GM19463 (cell line): ENCODE measurements at regions not wholly inside any gene's neighbourhood (a gene's known extent, or its start where the extent isn't known, plus 50 kb on each side); places are given as distances from the start of the nearest gene placed in this dataset.
"Not testable (repeated sequence)": the region's sequence is repeated elsewhere in the genome, so short reads cannot be mapped to it uniquely, and the experiment has no call there.

ENCODE experiments used
- ATAC-seq: cut with Tn5 transposase; IDR thresholded peaks from one replicate; pipeline ENCODE4 v1.9.1; 2021; ENCODE audit warnings: mild to moderate bottlenecking, moderate library complexity; ENCODE audit not compliant: unreplicated experiment

DNA sequence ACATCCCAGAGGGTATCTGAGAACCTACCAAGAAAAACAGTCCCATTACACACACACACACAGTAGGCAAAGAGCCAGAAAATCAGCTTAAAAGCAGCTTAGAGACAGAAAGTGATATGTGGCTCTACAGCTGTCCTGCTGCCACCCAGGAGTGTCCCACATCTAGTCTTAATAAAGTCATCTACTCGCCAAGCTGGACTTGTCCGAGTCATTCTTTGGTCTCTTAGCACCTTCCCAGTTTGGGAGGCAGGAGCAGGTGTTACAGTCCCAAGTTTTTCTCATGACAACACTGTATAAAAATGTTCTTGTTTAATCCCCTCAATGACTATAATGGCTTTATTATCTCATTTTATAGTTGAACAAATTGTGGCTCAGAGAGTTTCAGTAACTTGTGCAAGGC, 252.5 kb upstream of the CASK start:
- ATAC-seq, result no peak

DNA sequence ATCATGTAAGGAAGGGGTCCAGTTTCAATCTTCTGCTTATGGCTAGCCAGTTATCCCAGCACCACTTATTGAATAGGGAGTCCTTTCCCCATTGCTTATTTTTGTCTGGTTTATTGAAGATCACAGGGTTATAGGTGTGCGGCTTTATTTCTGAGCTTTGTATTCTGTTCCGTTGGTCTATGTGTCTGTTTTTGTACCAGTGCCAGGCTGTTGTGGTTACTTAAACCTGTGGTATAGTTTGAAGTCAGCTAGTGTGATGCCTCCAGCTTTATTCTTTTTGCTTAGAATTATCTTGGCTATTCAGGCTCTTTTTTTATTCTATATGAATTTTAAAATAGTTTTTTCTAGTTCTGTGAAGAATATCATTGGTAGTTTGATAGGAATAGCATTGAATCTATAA, 234.6 kb upstream of the CASK start:
- not testable (repeated sequence) for ATAC-seq

DNA sequence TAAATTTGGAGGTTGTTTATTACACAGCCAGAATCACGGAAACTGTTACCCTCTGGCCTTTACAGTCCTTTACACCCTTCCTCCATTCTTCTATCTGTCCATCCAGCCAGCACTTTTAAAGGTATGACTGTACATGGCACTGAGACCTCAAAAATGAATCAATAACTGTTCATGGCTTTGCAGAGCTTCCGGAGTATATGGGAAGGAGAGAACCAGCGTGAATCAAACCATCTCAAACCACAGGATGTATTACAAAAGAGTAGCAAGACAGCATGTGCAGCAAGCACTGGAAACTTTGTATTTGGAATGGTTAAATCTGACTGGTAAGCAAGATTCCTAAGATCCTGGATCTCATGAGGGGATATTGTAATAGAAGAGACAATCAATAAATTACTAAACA, 228.5 kb upstream of the CASK start:
- no peak for ATAC-seq

DNA sequence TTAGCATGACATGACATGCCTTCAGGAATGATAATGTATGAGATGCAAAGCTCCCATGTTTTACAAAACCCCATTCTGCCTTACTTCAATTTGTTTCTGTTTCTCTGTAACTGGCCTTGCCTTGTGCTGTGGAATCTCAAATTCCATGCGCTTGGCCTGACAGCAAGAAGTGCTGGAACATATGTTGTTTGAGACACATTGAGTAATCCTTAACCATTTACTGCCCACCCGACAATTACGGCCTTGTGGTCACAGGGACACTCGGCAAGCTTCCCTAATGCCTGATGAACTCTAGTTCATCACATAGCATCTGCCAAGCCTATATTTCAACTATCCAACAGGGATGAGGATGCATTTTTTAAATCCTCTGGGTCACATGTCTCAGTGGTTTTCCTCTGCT, 226.4 kb upstream of the CASK start:
- no peak for ATAC-seq

DNA sequence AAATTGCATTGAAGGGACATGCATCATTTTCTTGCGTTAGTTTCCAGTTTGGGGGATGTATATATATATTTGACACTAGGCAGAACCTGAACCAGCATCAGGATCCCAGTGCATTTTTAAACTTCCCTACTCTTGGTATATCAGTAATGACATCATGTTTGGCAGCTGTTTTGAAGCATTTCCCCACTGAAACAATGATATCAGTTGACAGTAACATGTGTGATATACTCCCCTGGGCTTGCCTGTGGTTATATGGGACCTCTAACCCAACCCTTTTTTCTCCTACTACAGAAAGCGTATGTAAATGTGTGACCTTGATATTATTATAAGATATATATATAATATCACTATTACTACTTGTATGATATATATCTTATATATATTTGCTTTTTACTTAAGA, 225.9 kb upstream of the CASK start:
- ATAC-seq, result no peak

DNA sequence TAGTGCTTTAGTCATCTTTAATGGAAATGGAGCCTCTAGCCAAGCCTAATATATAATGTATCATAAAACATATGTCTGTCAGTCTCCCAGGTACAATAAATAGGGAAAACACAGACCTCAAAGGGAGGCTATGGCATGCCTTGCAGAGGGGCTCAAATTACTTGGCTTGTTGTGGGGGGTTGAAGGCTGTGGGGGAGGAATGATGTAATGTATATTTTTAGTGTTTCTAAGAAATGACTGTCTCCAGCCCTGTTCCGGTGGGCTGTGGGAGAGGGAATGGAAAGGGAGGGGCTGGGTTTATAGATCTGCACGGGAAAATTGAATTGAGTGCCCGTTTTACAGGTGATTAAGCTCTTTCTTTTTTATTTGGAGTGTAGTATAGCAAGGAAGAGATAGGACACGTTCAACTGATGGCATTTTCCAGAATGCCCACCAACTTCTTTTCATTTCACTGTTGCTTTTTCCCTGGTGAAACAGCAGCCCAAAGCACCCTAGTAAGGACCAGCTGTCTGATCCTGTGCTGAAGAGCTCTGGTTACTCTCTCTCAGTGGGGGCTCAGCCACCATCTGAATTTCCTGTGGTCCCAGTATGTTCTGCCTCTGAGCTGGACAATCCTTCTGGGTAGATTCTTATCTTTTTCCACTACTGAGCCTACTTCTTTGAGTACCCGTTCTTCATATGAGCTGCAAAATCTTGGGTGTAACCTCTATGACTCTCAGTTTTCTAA, 220.7 kb upstream of the CASK start:
- ATAC-seq, result no peak

DNA sequence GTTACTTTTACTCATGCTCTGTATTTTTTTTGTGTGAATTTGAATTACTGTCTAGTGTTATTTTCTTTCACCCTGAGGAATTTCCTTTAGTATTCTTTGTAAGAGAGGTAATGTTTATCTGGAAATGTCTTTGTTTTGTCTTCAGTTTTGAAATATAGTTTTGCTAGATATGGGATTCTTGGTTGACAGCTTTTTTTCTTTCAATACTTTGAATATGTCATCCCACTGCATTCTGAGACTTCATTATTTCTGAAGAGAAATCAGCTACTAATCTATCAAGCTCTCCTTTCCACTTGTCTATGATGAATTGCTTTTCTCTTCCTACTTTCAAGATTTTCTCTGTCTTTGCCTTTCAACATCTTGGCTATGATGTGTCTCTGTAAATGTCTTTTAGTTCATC, 217.0 kb upstream of the CASK start:
- no peak for ATAC-seq

DNA sequence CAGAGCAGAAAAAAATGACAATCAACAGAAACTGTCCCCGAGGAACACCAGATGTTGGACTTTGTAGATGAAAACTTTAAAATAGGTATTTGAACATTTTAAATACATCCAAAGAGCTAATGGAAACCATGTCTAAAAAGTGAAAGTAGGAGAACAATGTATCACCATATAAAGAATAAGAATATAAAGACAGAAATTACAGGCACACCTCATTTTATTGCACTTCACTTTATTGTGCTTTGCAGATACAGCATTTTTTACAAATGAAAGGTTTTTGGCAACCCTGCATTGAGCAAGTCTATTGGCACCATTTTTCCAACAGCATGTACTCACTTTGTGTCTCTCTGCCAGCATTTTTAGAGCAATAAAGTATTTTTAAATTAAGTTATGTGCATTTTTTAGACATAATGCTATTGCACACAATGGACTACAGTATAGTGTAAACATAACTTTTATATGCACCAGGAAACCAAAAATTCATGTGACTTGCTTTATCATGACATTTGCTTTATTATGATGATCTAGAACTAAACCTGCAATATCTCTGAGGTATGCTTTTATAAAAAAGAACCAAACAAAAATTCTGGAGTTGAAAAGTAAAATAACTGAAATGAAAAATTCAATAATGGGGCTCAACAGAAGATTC, 212.4 kb upstream of the CASK start:
- ATAC-seq, result no peak

DNA sequence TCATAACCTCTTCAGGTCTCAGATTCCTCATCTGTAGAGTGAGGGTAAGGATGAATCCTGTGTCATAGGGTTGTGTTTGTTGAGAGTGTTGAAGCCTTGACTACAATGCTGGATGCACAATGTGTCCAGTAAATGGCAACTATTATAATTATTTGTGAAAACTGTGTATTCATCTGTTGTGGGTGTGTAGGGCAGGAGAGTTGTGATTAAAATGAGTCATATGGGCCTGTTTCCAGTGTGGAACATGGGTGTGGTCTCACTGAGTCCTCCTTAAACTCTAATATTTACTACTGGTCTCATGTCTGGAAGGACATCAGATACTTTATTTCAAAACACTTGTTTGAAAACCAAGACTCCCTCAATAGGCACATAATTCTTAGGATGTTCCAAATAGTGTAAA, 208.5 kb upstream of the CASK start:
- no peak for ATAC-seq

DNA sequence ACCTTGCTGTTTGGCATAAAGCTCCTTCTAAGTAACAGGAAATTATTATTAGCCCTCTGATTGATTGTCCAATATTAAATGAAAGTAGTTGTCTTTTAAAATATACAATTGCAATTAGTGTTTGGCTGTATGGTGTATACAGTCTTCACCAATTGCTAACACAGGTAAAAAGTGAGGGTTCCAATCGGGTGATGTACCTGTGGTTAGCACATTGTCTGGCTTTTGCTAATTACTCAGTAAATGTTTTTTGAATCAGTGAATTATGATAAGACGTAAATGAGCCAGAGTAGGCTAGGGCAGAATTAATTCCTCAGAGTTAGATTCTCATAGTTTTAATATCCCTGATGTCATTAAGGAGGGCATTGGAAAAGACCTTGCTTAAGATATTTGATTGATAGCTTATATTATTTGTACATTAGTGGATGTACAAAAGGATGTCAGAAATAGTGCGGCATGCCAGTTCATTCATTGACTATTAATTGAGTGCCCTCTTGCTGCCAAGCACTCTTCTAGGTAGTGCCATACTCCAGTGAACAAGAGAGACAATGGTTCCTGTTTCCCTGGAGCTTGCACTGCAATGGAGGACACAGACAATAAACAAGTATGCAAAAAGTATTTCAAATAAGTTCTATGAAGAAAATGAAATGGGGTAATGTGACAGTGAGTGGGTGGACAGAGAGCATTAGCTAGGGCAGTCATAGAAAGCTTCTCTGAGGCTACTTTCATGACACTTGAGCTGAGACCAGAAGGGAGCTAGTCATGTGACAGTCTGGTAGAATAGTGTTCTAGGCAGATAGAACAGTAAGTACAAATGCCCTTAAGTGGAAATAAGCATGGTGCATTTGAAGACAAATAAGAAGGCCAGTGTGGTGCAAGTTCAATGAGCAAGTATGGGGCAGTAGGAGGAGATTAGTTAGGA, 205.9 kb upstream of the CASK start:
- no peak for ATAC-seq

DNA sequence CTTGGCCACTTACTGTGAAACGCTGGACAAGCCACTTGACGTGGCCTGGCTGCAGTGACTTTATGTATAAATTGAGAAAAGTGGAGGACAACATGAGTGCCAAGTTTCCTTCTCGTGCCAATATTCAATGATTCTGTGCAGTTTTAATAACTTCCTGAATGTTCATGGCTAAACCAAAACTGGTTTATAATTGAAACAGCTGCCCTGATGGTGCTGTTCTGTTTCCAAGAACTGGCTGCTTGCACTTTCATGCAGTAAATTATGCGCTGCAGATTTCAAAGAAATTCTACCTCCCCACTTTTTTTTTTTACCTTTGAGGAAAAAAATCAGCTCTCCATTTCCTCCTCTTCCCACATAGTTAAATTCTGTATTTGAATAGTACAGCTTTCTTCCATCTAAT, 205.2 kb upstream of the CASK start:
- ATAC-seq, result no peak

DNA sequence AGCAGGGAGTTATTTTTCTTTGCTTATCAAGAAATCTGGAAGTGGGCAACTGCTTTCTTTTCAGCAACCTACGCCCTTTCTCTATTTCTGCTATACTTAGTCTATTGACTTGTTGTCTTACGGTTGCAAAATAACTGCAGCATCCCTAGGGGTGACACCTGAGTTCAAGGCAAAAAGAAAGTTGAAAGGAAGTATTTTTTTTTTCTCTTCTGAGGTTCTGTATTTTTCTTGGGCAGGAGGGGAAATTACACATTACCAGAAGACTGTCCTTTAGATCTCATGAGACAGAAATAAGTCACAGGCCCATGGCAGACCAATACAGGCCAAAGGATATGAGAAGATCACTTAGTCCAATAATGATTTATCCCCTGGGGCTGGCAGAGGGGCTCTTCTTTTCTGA, 204.7 kb upstream of the CASK start:
- ATAC-seq, result peak; percentile 63

DNA sequence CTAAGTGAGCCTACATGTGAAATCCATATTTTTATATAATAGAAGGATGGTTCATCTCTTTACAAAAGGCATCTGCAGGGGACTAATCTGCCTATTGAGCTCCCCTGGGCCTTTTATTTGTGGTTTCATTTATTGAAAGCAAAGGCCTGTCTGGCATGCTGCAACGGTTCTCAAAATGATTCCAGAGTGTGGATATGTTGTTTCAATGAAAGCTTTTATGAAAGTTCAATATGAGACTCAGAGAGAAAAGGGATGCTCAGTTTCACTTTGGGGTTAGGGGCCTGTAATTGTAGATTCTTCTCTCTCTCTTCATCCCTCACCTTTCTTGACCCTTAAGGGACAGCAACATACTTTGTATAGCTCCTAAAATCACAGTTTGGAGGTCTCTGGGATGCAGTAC, 204.2 kb upstream of the CASK start:
- ATAC-seq, result peak; percentile 34

DNA sequence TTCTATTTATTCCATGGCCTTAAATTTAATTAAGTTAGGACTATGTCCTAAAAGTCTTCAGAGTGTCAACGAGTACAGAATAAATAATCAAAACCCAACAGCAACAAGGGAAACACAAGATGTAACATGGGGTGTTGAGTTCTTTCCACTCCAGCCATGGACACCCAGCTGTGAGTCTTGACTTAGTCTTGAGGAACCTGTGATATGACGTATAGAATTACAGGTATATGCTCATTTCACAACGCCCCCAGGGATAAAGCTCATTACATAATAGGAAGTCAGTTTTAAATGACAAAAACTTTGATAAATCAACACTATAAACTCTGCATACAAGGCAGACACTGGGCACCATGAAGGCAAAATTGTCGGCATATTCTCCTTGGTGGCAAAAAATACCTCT, 200.0 kb upstream of the CASK start:
- ATAC-seq, result no peak

DNA sequence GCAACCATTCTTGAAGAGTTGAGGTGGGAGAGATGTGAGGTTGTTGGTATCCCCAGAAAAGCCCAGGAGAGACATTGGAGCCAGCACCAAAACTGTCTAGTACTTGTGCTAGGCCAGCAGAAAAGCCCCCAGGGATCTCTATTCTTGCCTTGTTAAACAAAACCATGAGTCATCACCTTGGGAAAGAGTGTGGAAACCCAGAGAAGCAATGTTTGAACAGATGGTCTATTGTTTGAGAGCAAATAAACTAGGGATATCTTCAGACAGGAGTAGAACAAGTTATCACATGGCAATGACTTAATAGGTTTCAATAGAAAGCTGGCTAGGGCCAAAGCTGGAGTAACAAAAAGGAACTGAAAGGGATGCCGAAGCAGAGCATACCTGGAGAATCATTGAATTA, 195.7 kb upstream of the CASK start:
- ATAC-seq, result no peak

DNA sequence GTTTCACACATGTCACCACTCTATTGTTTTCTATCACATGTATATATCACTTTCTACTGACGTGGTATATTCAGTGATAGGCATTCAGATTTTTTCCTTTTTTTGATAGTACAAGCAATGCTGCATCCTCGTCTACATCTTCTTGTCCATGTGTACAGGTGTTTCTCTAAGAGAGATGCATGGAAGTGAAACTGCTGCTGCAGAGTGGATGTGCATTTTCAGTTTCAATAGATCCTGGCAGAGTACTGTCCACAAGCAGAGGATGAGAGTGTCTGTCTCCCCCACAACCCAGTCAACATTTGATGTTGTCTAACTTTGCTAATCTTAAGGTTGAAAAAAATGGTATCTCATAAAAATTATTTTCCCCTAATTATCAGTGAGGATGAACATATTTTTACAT, 194.0 kb upstream of the CASK start:
- peak; percentile 90 for ATAC-seq

DNA sequence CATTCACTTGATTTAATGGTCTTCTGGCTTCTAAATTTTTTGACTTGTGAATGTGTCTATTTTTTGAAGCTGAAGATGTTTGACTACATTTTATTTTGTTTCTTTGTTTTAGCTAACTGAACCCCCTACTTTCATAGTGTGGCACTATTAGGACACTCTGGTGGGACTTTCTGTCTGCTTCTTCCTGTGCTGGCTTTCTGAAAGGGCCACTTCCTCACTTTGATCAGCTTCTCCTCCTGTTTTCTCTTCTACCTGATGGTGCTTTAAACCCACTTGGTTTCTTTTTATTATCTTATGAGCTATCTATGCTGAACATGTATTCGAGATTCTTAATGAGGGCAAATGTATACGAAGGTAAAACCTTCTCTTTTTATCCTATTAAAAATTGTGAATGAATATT, 186.1 kb upstream of the CASK start:
- ATAC-seq, result peak; percentile 34

DNA sequence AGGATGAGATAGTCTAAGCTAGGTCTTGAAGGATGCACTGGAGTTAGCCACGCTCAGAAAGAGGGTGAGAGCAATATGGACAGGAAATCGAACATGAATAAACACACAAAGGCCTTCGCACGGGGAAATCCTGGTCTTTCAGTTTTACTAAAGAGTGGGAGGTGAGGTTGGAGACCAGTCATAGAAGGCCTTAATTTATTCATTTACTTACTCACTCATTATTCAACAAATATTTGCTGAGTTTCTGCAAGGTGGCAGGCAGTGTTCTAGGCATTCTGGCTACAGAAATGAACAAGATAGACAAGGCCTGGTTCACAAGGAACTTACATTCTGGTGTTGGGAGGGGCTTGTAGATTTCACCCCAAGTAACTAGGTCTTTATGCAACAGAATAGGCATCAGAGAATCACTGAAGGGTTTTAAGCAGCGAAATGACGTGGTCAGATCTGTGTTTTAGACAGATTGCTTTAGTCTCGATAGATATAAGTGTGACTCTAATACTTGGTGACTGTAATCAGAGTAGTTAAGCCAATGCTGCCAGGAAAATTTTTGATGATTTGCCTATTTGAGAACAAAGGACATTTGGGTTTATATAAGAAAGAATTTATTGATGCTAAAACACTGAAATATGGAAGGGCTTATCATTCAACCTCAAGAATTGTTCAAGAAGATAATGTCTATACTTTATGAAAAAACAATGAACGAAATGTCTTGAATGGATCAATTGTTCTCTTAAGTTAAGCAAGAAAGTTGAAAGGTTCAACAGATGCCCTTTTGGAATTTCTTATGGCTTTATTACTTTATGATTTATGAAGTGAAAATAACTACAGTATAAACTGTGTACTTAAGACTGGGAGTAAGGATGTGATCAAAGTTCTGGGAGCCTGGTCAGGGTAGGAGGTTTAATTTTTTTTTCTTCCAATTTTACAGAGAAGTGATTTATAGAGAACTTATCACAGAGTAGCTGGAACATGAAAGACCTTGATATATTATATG, 184.4 kb upstream of the CASK start:
- peak; percentile 78 for ATAC-seq

DNA sequence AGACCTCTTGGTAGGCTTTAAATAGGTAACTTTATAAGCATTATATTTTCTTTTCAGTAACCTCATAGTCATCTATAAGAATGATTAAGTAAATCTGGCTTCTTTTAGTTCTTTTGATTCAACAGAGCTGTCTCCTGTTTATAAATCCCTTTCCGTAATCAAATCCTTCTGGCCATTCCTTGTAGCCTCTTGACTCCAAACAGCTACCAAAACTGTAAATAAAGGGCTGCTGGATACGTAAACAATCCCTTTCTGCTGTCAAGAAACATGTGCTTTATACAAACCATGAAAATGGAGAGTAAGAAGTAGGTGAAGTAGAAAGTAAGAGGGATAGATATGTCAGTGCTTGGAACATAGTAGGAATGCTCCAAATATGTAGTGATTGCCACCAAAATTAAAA, 183.2 kb upstream of the CASK start:
- ATAC-seq, result no peak

DNA sequence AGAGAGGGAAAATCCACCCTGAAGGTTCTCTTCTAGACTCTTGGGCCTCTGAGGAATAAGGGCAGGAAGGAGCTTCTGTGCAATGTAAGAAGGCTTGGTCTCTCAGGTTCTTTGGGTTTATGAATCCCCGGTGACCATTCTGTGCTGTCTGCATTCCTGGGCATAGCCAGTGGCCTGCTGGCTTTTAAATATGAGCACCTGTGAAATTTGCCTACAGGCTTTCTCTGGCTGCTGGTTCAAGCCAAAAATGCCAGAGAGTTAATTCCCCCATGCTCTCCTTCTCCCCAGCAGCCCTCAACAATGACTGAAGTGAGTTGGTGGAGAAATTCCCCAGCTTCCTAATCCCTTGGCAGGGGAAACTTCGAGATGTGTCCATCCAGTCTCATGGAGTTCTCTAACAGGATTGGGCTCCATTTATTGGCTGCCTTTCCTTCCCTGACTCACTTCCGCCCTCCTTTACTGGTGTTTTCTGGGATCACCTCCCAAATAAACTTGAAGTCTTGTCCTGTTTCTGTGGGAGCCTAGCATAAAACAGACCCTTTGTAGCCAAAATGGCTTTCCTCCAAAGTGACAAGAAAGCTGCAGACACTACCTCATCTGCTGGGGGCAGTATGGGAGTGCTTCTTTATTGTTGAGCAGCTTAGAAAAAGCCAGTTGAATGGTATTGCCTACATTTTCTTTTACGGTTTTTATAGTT, 179.4 kb upstream of the CASK start:
- no peak for ATAC-seq
